ENCODE measurements at regions not wholly inside any gene's neighbourhood (a gene's known extent, or its start where the extent isn't known, plus 50 kb on each side); places are given as distances from the start of the nearest gene placed in this dataset.

GRCh38 chr5:167916706-167917105 is 374.7 kb upstream of the WWC1 start:
- TF ChIP-seq CTCF (optimal IDR thresholded peaks at IDR 0.05 in 1 of 3, IDR thresholded peaks at IDR 0.05 in 1 of 3, conservative IDR thresholded peaks at IDR 0.05 in 1 of 3; ENCODE audit: extremely low read depth in 1 of 3, insufficient read depth in 2 of 3, low read length in 3 of 3): no peak
- no peak for TF ChIP-seq EZH2 (IDR thresholded peaks at IDR 0.05; ENCODE audit: low read length)

All from keratinocyte (primary cell).